IPS DF 4.7 (cell line): ENCODE measurements at regions not wholly inside any gene's neighbourhood (a gene's known extent, or its start where the extent isn't known, plus 50 kb on each side); places are given as distances from the start of the nearest gene placed in this dataset.

Source experiments
- DNase-seq: peaks from one replicate; pipeline ENCODE4 v3.0.0-alpha.2; 2013; ENCODE audit warnings: low spot score; ENCODE audit errors: extremely low read depth

- no peak for DNase-seq
Observed at GRCh38 chr2:7209757-7210555, 292.7 kb downstream of the RNF144A start.

GRCh38 chr2:7210712-7211111 is 293.5 kb downstream of the RNF144A start:
- no peak for DNase-seq

DNA sequence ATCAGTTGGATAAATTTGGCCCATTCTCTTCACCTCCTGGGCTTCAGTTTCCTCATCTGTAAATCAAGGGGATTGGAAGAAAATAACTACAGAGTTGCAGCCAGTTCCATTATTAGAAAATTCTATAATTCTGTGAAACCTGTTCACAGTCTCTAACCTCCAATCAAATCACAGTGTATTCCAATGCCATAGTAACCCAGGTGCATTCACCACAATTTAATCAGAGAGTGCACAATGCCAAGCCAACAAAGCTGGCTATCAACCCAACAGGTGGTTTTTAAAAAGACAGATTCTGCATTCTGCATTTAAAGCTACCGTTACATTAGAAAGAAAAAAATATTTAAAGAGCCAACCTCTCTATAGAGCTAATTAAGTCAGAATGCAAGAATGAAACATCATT is 308.6 kb downstream of the RNF144A start:
- DNase-seq = no peak

GRCh38 chr2:7226501-7226900 is 309.3 kb downstream of the RNF144A start:
- DNase-seq = no peak

DNA sequence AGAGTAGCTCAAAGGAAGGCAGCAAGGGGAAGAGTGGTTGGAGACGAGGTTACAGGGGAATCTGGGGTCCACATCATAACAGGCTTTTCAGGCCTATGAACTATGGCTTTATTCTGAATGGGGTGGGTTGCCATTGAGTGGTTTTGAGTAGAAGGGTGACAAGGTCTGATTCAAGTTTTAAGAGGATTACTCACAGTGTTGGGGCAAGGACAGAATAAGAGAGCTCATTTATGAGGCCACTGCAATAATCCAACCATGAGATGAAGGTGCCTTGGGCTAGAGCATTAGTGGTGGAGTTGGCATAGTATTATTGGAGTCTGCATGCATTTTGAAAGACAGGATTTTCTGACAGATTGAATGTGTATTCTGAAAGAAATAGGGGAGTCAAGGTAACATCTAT is 315.9 kb downstream of the RNF144A start:
- DNase-seq = no peak

DNA sequence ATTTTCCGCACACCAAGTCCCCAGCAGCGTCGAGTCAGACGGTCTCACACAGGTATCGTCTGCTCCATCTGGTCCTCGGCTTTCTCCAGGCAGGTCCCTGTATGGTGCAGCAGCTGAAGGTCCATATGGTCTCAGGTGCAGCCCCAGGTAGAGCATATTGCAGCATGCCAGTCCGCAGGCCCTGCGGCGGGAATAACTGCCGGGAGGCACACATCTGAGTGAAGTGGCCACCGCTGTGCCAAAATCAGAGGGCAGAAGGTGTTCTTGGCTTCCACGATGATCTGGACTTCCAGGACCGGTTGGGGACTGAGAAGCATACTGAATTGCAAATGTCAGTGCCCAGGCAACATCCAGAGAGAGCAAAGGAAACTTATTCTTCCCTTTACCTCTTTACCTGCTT is 320.3 kb downstream of the RNF144A start:
- no peak for DNase-seq

DNA sequence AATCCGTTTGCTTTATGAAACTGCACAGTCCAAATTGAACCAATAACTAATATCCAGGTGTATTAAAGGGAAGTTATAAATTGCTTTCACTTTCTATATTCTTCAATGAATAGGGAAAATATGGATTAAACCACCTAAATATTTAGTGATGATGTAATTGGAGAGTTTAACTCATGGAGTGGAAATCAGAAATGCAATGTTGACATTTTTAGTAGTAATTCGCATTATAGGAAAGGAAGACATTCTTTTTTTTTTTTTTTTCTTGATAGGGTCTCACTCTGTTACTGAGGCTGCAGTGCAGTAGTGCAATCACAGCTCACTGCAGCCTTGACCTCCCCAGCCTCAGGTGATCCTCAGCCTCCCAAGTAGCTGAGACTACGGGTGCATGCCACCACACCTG is 321.9 kb downstream of the RNF144A start:
- DNase-seq = no peak

- DNase-seq = no peak
Observed at GRCh38 chr2:7241041-7241745, 324.0 kb downstream of the RNF144A start.

DNA sequence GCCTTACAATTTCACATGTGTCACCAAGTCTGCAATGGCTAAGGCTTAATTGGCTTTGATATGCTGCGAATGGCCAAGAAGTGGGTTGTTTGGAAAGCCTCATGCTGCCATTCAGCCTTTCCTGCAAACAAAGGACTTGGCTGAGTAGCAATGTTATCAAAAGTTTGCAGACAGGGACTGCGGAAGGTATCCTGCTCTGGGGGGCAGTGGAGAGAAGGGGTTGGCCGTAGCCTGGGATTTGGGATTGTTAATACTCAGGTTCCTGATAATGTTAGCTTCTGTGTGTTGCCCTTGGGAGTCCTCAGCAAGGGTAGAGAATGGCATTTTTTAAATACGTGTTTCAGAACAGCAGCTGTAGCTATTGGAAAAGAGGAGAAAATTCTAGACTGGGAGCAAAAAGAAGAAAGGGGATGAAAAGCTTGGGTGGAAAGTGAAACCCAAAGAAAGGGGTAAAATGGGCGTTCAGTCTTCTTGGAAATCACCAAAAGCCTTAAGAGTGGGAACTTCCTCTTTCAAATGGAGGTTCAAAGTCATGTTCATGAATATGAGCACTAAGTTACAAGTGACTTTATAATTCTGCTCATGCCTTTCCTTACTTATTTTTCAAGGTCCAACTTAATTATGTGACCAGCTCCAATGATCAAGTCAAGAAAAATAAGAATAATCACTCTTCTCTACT is 325.1 kb downstream of the RNF144A start:
- no peak for DNase-seq

DNA sequence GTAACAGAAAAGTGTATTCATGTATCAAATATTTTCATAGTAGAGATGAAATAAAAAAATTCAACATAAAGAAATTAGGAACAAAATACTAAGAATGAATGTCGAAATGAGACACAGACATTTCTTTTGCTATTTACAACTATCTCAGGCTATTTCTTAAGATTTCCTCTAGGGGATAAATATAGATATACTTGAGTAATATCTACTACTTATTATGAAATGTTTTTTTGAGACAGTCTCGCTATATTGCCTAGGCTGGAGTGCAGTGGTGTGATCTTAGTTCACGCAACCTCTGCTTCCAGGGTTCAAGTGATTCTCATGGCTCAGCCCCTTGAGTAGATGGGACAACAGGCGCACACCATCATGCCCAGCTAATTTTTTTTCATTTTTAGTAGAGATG is 326.1 kb downstream of the RNF144A start:
- no peak for DNase-seq

- DNase-seq = no peak
Observed at GRCh38 chr2:7256377-7256776, 339.2 kb downstream of the RNF144A start.

DNA sequence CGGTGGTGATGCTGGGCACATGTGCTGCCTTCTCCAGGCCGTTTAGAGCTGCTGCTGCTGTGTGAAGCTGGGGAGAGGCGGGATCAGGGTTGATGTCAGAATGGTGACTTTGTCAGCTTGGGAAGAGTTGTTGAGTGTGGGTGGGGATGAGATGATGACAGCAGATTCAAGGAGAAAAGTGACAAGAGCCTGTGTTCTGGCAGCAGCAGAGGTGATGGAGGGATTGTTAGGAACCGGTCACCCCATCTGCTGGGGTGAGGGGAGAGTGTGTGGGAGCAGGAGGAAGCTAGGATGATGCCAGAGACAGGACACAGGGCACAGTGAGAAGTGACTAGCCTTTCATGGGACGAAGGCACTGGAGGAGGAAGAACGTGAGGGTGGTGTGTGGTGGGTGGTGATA is 345.5 kb downstream of the RNF144A start:
- no peak for DNase-seq

DNA sequence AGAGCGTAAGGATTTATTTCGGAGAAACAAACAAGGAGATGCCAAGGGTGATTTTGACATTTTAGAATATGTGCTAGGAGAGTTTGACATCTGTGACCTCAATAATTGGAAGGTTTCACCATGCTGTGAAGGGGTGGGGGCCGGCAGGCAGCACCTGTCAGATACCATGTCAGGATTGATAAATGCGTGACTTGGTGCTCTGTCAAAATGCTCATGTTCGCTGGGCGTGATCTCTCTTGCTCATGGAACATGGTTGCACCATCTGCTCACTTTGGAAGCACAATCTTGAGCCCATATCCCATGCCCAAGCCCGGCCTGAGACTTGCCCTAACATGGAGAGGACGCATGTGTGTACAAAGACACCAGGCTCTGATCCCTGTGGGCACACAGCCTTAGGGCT is 347.6 kb downstream of the RNF144A start:
- no peak for DNase-seq

DNA sequence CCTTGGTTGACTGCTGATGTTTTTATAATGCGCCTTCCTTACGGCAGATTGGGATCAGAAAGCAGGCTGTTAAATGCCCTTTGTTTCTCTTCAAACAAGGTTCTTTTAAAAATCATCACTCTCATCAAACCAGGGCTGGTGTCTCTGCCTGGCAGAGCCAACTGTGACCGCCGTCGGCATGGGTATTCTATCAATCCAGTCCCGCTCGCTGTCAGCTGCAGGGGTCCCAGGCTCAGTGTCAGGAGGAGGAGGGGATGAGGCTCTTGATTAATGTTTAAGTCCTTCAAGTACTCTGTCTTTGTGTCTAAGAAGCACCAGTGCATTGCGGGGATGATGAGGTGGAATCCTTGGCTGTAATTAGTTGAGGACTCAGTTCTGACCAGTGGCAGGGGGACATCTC is 348.1 kb downstream of the RNF144A start:
- no peak for DNase-seq

DNA sequence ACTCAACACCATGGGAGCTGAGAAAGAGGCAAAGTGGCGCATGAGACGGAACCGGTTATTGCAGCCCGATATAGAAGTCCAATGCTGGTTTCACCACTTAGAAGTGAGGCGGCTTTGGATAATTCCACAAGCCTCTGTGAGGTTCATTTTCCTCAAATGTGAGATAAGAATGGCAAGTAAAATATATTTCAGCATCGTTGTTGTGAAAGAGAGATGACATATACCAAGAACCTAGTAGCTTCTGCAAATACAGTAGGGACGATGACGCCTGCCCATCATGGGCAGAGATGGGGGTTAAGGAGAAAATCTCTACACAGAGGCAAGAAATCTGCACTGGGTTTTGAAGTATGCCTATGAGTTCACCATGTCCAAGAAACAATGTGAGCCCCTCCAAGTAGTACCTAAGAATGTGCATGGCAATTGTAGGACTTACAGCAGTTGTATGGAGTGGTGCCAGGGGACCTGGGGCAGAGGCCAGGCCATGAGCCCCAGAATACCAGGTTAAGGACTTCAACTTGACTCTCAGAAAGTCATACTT is 352.0 kb downstream of the RNF144A start:
- no peak for DNase-seq

DNA sequence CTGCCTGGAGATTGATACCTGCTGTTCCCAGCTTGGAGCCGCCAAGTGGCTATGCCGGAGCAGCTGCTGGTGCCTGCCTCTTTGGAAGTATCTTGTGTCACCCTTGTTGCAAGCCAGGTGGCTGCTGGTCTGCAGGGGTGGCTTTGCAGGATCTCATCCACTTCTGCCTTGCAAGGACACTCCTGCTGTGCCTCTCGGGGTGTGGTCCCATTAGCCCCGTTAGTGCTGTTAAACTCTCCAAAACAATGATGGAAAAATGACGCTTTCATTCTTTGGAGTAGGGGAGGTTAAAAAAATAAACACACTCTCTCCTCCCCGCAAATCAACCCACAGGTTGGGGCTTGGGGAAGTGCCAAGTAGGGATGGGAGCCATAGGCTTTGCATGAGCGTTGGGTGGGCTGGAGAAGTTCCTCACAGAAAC is 352.8 kb downstream of the RNF144A start:
- DNase-seq = no peak

DNA sequence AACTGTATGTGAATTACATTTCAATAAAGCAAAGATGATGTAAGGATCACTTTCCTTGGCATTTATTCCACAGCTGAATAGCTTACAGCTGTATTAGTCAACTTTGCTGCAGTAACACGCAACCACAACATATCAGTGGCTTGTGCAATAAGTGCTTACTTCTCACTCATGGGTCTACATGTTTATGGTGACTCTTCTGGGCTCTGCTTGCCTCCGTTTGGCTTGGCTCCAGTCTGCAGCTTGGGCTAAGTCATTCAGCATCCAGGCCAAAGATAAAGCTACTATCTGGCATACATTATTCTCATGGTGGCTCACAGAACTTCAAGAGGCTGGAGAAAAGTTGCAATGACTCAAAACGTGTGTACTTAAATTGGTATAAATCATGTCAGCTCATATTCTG is 355.0 kb downstream of the RNF144A start:
- no peak for DNase-seq

- DNase-seq = no peak
Observed at GRCh38 chr2:7278984-7279383, 361.8 kb downstream of the RNF144A start.

DNA sequence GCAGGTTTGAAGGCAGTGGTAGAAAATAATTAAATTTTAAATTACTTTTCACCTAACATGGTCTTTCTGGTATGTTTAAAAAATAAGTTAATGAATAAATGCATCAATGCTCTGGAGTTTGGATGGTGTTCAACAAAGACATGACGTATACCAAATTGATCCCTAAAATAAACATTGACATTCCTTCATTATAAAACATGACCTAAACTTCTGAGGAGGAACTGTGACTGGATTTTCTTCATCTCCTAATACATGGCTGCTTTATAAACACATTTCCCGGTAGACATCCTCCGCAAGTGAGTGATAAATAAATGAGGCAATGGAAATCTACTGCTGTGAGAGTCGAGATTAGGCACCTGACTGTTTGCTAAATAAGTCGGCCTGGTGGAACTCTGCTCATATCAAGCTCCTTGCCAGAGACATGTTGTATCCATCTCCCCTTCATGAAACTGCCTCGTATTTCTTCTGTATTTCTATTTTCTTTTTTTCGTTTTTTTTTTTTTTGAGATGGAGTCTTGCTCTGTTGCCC is 362.3 kb downstream of the RNF144A start:
- DNase-seq = no peak

GRCh38 chr2:7280790-7281189 is 363.6 kb downstream of the RNF144A start:
- no peak for DNase-seq

- DNase-seq = no peak
Observed at GRCh38 chr2:7281231-7282201, 364.3 kb downstream of the RNF144A start.
